Astrocyte of the spinal cord (primary cell): ENCODE measurements at regions not wholly inside any gene's neighbourhood (a gene's known extent, or its start where the extent isn't known, plus 50 kb on each side); places are given as distances from the start of the nearest gene placed in this dataset.
A peak's percentile ranks its signal among the peaks of the same experiment; 100 is the strongest.

Experiments used
- DNase-seq: peaks from one replicate; pipeline ENCODE4 v3.0.0; 2011; ENCODE audit warnings: low read depth, low spot score
- H3K4me3 ChIP-seq: 2 replicates; pipeline ENCODE4 v1.5.1; 2011; ENCODE audit warnings: low read depth, mild to moderate bottlenecking, low read length, moderate library complexity
- CTCF ChIP-seq: IDR thresholded peaks from 2 replicates; pipeline ENCODE4 v1.5.1; 2012; ENCODE audit warnings: low read depth, mild to moderate bottlenecking, low read length, inconsistent platforms
- in situ Hi-C: cut with HindIII; loops from 2 replicates; pipeline ENCODE4 v1.10.0; 2017; ENCODE audit warnings: low sequenced_read_pairs

- H3K4me3 ChIP-seq = no peak overlapping the region
- DNase-seq = no peak
- TF ChIP-seq CTCF = no peak
- in situ Hi-C loops = no loop called here
Measured at GRCh38 chr11:13117344-13117743, 108.2 kb downstream of the RASSF10 start.

GRCh38 chr11:13118194-13118593 lies 109.1 kb downstream of the RASSF10 start:
- no peak for TF ChIP-seq CTCF
- H3K4me3 ChIP-seq = no peak overlapping the region

GRCh38 chr11:13118650-13119049 lies 109.5 kb downstream of the RASSF10 start:
- no peak for DNase-seq
- H3K4me3 ChIP-seq = no peak overlapping the region
- TF ChIP-seq CTCF = no peak
- in situ Hi-C loops = no loop called here

More at GRCh38 chr11:13118194-13118593, 109.1 kb downstream of the RASSF10 start:
- peak; percentile 95 for DNase-seq
- in situ Hi-C loops = no loop called here

GRCh38 chr11:13119361-13119760 lies 110.2 kb downstream of the RASSF10 start:
- no peak overlapping the region for H3K4me3 ChIP-seq
- in situ Hi-C loops = no loop called here
- TF ChIP-seq CTCF = no peak
- no peak for DNase-seq

GRCh38 chr11:13119941-13120520 lies 110.9 kb downstream of the RASSF10 start:
- no peak overlapping the region for H3K4me3 ChIP-seq
- no peak for DNase-seq
- in situ Hi-C loops = no loop called here
- no peak for TF ChIP-seq CTCF

- TF ChIP-seq CTCF = no peak
- in situ Hi-C loops = no loop called here
- DNase-seq = peak; percentile 75
- H3K4me3 ChIP-seq = no peak overlapping the region
Measured at GRCh38 chr11:13120691-13121090, 111.6 kb downstream of the RASSF10 start.
